HepG2 (cell line): ENCODE measurements at regions not wholly inside any gene's neighbourhood (a gene's known extent, or its start where the extent isn't known, plus 50 kb on each side); places are given as distances from the start of the nearest gene placed in this dataset.

Experiments used
- EEA1 ChIP-seq: sonication (generic); formaldehyde crosslinking; IDR thresholded peaks from 2 replicates; pipeline ENCODE4 v1.5.1; 2020; ENCODE audit warnings: mild to moderate bottlenecking, missing genetic modification reagents, borderline replicate concordance
- JUND ChIP-seq: sonication (generic); formaldehyde crosslinking; IDR thresholded peaks from 2 replicates; pipeline ENCODE4 v1.8.0; 2022; ENCODE audit warnings: mild to moderate bottlenecking, missing genetic modification reagents
- MXI1 ChIP-seq: IDR thresholded peaks from 3 replicates; pipeline ENCODE4 v1.6.1; 2012; ENCODE audit warnings: low read depth, low read length, inconsistent platforms, borderline replicate concordance
- PHB2 ChIP-seq: fragments of 450-650 bp; IDR thresholded peaks from 2 replicates; pipeline ENCODE4 v1.6.1; 2018; ENCODE audit not compliant: partially characterized antibody
- SNAPC4 ChIP-seq: sonication (generic); formaldehyde crosslinking; IDR thresholded peaks from 2 replicates; pipeline ENCODE4 v1.4.0; 2020; ENCODE audit warnings: mild to moderate bottlenecking, missing genetic modification reagents
- XBP1 ChIP-seq: sonication (generic); formaldehyde crosslinking; IDR thresholded peaks from 2 replicates; pipeline ENCODE4 v1.5.0; 2020; ENCODE audit warnings: missing genetic modification reagents
- ZFP90 ChIP-seq: sonication (generic); formaldehyde crosslinking; IDR thresholded peaks from 2 replicates; pipeline ENCODE4 v1.8.0; 2022; ENCODE audit warnings: missing genetic modification reagents, mild to moderate bottlenecking, inconsistent platforms, borderline replicate concordance
- ZNF33B ChIP-seq: sonication (generic); formaldehyde crosslinking; IDR thresholded peaks from 2 replicates; pipeline ENCODE4 v1.5.1; 2020; ENCODE audit warnings: mild to moderate bottlenecking, missing genetic modification reagents
- ZNF44 ChIP-seq: sonication (generic); formaldehyde crosslinking; IDR thresholded peaks from 2 replicates; pipeline ENCODE4 v1.5.1; 2020; ENCODE audit warnings: mild to moderate bottlenecking, missing genetic modification reagents
- ZSCAN31 ChIP-seq: sonication (generic); formaldehyde crosslinking; IDR thresholded peaks from 2 replicates; pipeline ENCODE4 v1.5.0; 2020; ENCODE audit warnings: low read depth, mild to moderate bottlenecking, missing genetic modification reagents

- TF ChIP-seq SNAPC4 (CRISPR knock-in tag) (no peak), ZNF44 (CRISPR knock-in tag) (no peak), JUND (no peak), ZNF33B (CRISPR knock-in tag) (no peak), ZFP90 (no peak), EEA1 (CRISPR knock-in tag) (no peak), XBP1 (CRISPR knock-in tag) (no peak), ZSCAN31 (CRISPR knock-in tag) (no peak), MXI1 (no peak), PHB2 (no peak)
- TF ChIP-seq, all 625 proteins: peak for 0
Measured at GRCh38 chr7:46937826-46938225, 644.1 kb downstream of the TNS3 start (continued).
